ENCODE measurements at regions not wholly inside any gene's neighbourhood (a gene's known extent, or its start where the extent isn't known, plus 50 kb on each side); places are given as distances from the start of the nearest gene placed in this dataset.

- Histone ChIP-seq H3K9me3 (replicated peaks) (no peaks in the 10 kb centered on the region), H3K27me3 (no peaks in the 10 kb centered on the region), H3K4me1 (no peaks in the 10 kb centered on the region), H3K36me3 (no peaks in the 10 kb centered on the region), H3K4me3 (no peak overlapping the region), H3K27ac (no peak overlapping the region)
- DNase-seq = no peak
Measured at GRCh38 chr4:153955327-153955726, 166.4 kb upstream of the SFRP2 start.

- Histone ChIP-seq H3K4me3 (no peak overlapping the region), H3K4me1 (no peaks in the 10 kb centered on the region), H3K36me3 (no peaks in the 10 kb centered on the region), H3K9me3 (replicated peaks) (no peaks in the 10 kb centered on the region), H3K27ac (no peak overlapping the region), H3K27me3 (no peaks in the 10 kb centered on the region)
- DNase-seq = no peak
Measured at GRCh38 chr4:153954654-153955053, 165.8 kb upstream of the SFRP2 start.

- no peaks in the 10 kb centered on the region for H3K9me3 ChIP-seq (replicated peaks)
- H3K4me3 ChIP-seq = no peak overlapping the region
- DNase-seq = peak in 1 of 2 experiments; percentile 1
- H3K4me1 ChIP-seq = no peaks in the 10 kb centered on the region
- no peaks in the 10 kb centered on the region for H3K27me3 ChIP-seq
- H3K27ac ChIP-seq = no peak overlapping the region
- H3K36me3 ChIP-seq = no peaks in the 10 kb centered on the region
Measured at GRCh38 chr4:153950100-153950979, 161.5 kb upstream of the SFRP2 start.

GRCh38 chr4:153948041-153948440, 159.2 kb upstream of the SFRP2 start:
- Histone ChIP-seq H3K4me1 (no peaks in the 10 kb centered on the region), H3K27me3 (no peaks in the 10 kb centered on the region), H3K9me3 (replicated peaks) (no peaks in the 10 kb centered on the region), H3K36me3 (no peaks in the 10 kb centered on the region), H3K27ac (no peak overlapping the region), H3K4me3 (no peak overlapping the region)
- DNase-seq = no peak

- H3K27ac ChIP-seq = no peak overlapping the region
- no peaks in the 10 kb centered on the region for H3K4me1 ChIP-seq
- H3K36me3 ChIP-seq = no peaks in the 10 kb centered on the region
- H3K9me3 ChIP-seq (replicated peaks) = no peaks in the 10 kb centered on the region
- no peaks in the 10 kb centered on the region for H3K27me3 ChIP-seq
- DNase-seq = no peak
- H3K4me3 ChIP-seq = no peak overlapping the region
Measured at GRCh38 chr4:153947124-153947523, 158.2 kb upstream of the SFRP2 start.

GRCh38 chr4:153945704-153946103, 156.8 kb upstream of the SFRP2 start:
- no peaks in the 10 kb centered on the region for H3K36me3 ChIP-seq
- no peak overlapping the region for H3K4me3 ChIP-seq
- no peaks in the 10 kb centered on the region for H3K9me3 ChIP-seq (replicated peaks)
- no peaks in the 10 kb centered on the region for H3K27me3 ChIP-seq
- DNase-seq = no peak
- H3K4me1 ChIP-seq = no peaks in the 10 kb centered on the region
- H3K27ac ChIP-seq = no peak overlapping the region

GRCh38 chr4:153943738-153944415, 155.0 kb upstream of the SFRP2 start:
- no peaks in the 10 kb centered on the region for H3K27me3 ChIP-seq
- DNase-seq = no peak
- no peaks in the 10 kb centered on the region for H3K36me3 ChIP-seq
- no peaks in the 10 kb centered on the region for H3K4me1 ChIP-seq
- H3K27ac ChIP-seq = no peak overlapping the region
- H3K4me3 ChIP-seq = no peak overlapping the region
- H3K9me3 ChIP-seq (replicated peaks) = no peaks in the 10 kb centered on the region

- no peak for DNase-seq
- H3K4me1 ChIP-seq = no peaks in the 10 kb centered on the region
- no peaks in the 10 kb centered on the region for H3K36me3 ChIP-seq
- H3K9me3 ChIP-seq (replicated peaks) = no peaks in the 10 kb centered on the region
- no peaks in the 10 kb centered on the region for H3K27me3 ChIP-seq
- no peak overlapping the region for H3K4me3 ChIP-seq
- no peak overlapping the region for H3K27ac ChIP-seq
Measured at GRCh38 chr4:153940916-153941315, 152.0 kb upstream of the SFRP2 start.

GRCh38 chr4:153939570-153939969, 150.7 kb upstream of the SFRP2 start:
- Histone ChIP-seq H3K4me3 (no peak overlapping the region), H3K27me3 (no peaks in the 10 kb centered on the region), H3K9me3 (replicated peaks) (no peaks in the 10 kb centered on the region), H3K36me3 (no peaks in the 10 kb centered on the region), H3K27ac (no peak overlapping the region), H3K4me1 (no peaks in the 10 kb centered on the region)
- no peak for DNase-seq

- DNase-seq = no peak
- H3K9me3 ChIP-seq (replicated peaks) = no peaks in the 10 kb centered on the region
Measured at GRCh38 chr4:153938994-153939393, 150.1 kb upstream of the SFRP2 start.

GRCh38 chr4:153937289-153937688, 148.4 kb upstream of the SFRP2 start:
- Histone ChIP-seq H3K27ac (no peak overlapping the region), H3K4me3 (no peak overlapping the region), H3K4me1 (no peaks in the 10 kb centered on the region), H3K36me3 (no peaks in the 10 kb centered on the region), H3K27me3 (no peaks in the 10 kb centered on the region), H3K9me3 (replicated peaks) (no peaks in the 10 kb centered on the region)
- no peak for DNase-seq

More at GRCh38 chr4:153938994-153939393, 150.1 kb upstream of the SFRP2 start:
- no peaks in the 10 kb centered on the region for H3K4me1 ChIP-seq
- H3K36me3 ChIP-seq = no peaks in the 10 kb centered on the region
- H3K27me3 ChIP-seq = no peaks in the 10 kb centered on the region
- H3K27ac ChIP-seq = no peak overlapping the region
- H3K4me3 ChIP-seq = no peak overlapping the region

- Histone ChIP-seq H3K9me3 (replicated peaks) (no peaks in the 10 kb centered on the region), H3K4me3 (no peak overlapping the region), H3K4me1 (no peaks in the 10 kb centered on the region), H3K27ac (no peak overlapping the region), H3K36me3 (no peaks in the 10 kb centered on the region), H3K27me3 (no peaks in the 10 kb centered on the region)
- no peak for DNase-seq
Measured at GRCh38 chr4:153936121-153936520, 147.2 kb upstream of the SFRP2 start.

GRCh38 chr4:153934688-153935017, 145.8 kb upstream of the SFRP2 start:
- H3K9me3 ChIP-seq (replicated peaks) = no peaks in the 10 kb centered on the region
- no peaks in the 10 kb centered on the region for H3K27me3 ChIP-seq
- H3K27ac ChIP-seq = no peak overlapping the region
- no peak overlapping the region for H3K4me3 ChIP-seq
- no peaks in the 10 kb centered on the region for H3K36me3 ChIP-seq
- no peak for DNase-seq
- no peaks in the 10 kb centered on the region for H3K4me1 ChIP-seq

GRCh38 chr4:153933915-153934687, 145.2 kb upstream of the SFRP2 start:
- DNase-seq = no peak
- Histone ChIP-seq H3K27me3 (no peaks in the 10 kb centered on the region), H3K27ac (no peak overlapping the region), H3K4me3 (no peak overlapping the region), H3K36me3 (no peaks in the 10 kb centered on the region), H3K4me1 (no peaks in the 10 kb centered on the region), H3K9me3 (replicated peaks) (no peaks in the 10 kb centered on the region)

- no peak for DNase-seq
Measured at GRCh38 chr4:153931804-153932203, 142.9 kb upstream of the SFRP2 start.

More at GRCh38 chr4:153931804-153932203, 142.9 kb upstream of the SFRP2 start:
- Histone ChIP-seq H3K4me3 (no peak overlapping the region), H3K27me3 (no peaks in the 10 kb centered on the region), H3K27ac (no peak overlapping the region), H3K36me3 (no peaks in the 10 kb centered on the region), H3K4me1 (no peaks in the 10 kb centered on the region), H3K9me3 (replicated peaks) (no peaks in the 10 kb centered on the region)
